ENCODE measurements at regions not wholly inside any gene's neighbourhood (a gene's known extent, or its start where the extent isn't known, plus 50 kb on each side); places are given as distances from the start of the nearest gene placed in this dataset.
A peak's percentile ranks its signal among the peaks of the same experiment; 100 is the strongest.

- no peak for DNase-seq (ENCODE audit: low spot score)
These were observed 633.3 kb downstream of the USP25 start for GRCh38 chr21:16363100-16363499.

GRCh38 chr21:16363518-16363917 lies 633.7 kb downstream of the USP25 start:
- DNase-seq (ENCODE audit: low spot score) = no peak

GRCh38 chr21:16366207-16366606 lies 636.4 kb downstream of the USP25 start:
- no peak for DNase-seq (ENCODE audit: low spot score)

GRCh38 chr21:16367079-16367478 lies 637.3 kb downstream of the USP25 start:
- DNase-seq (ENCODE audit: low spot score) = no peak

GRCh38 chr21:16370186-16370585 lies 640.4 kb downstream of the USP25 start:
- DNase-seq (ENCODE audit: low spot score) = no peak

GRCh38 chr21:16372586-16372985 lies 642.8 kb downstream of the USP25 start:
- DNase-seq (ENCODE audit: low spot score) = peak; percentile 12

- no peak for DNase-seq (ENCODE audit: low spot score)
These were observed 646.9 kb downstream of the USP25 start for GRCh38 chr21:16376673-16377072.

GRCh38 chr21:16377120-16377658 lies 647.4 kb downstream of the USP25 start:
- DNase-seq (ENCODE audit: low spot score) = no peak

GRCh38 chr21:16377857-16378256 lies 648.1 kb downstream of the USP25 start:
- no peak for DNase-seq (ENCODE audit: low spot score)

GRCh38 chr21:16378525-16378924 lies 648.7 kb downstream of the USP25 start:
- DNase-seq (ENCODE audit: low spot score) = no peak

- no peak for DNase-seq (ENCODE audit: low spot score)
These were observed 658.5 kb downstream of the USP25 start for GRCh38 chr21:16388291-16388690.

- no peak for DNase-seq (ENCODE audit: low spot score)
These were observed 659.3 kb downstream of the USP25 start for GRCh38 chr21:16388911-16389560.

- no peak for DNase-seq (ENCODE audit: low spot score)
These were observed 659.9 kb downstream of the USP25 start for GRCh38 chr21:16389643-16390042.

GRCh38 chr21:16395285-16395684 lies 665.5 kb downstream of the USP25 start:
- no peak for DNase-seq (ENCODE audit: low spot score)

- no peak for DNase-seq (ENCODE audit: low spot score)
These were observed 673.0 kb downstream of the USP25 start for GRCh38 chr21:16402752-16403151.

GRCh38 chr21:16404776-16405175 lies 675.0 kb downstream of the USP25 start:
- DNase-seq (ENCODE audit: low spot score) = no peak

- no peak for DNase-seq (ENCODE audit: low spot score)
These were observed 676.6 kb downstream of the USP25 start for GRCh38 chr21:16406355-16406754.

GRCh38 chr21:16407403-16408240 lies 677.8 kb downstream of the USP25 start:
- no peak for DNase-seq (ENCODE audit: low spot score)

- no peak for DNase-seq (ENCODE audit: low spot score)
These were observed 678.5 kb downstream of the USP25 start for GRCh38 chr21:16408280-16408679.

- no peak for DNase-seq (ENCODE audit: low spot score)
These were observed 679.6 kb downstream of the USP25 start for GRCh38 chr21:16409352-16409751.

- no peak for DNase-seq (ENCODE audit: low spot score)
These were observed 688.4 kb downstream of the USP25 start for GRCh38 chr21:16418226-16418625.

- no peak for DNase-seq (ENCODE audit: low spot score)
These were observed 688.9 kb downstream of the USP25 start for GRCh38 chr21:16418642-16419041.

GRCh38 chr21:16419188-16419921 lies 689.6 kb downstream of the USP25 start:
- peak; percentile 79 for DNase-seq (ENCODE audit: low spot score)

Measured in Ammon's horn (tissue), 1 donor.